ENCODE measurements at regions not wholly inside any gene's neighbourhood (a gene's known extent, or its start where the extent isn't known, plus 50 kb on each side); places are given as distances from the start of the nearest gene placed in this dataset.
"Not testable (repeated sequence)": the region's sequence is repeated elsewhere in the genome, so short reads cannot be mapped to it uniquely, and the experiment has no call there.

- TF ChIP-seq CTCF, POLR2A (IDR thresholded peaks at IDR 0.05): not testable (repeated sequence)
These were observed 67.5 kb upstream of the ROPN1B start for GRCh38 chr3:125901473-125901872.
